SKM-1 treated with dmso at 0.1 percent for 144 hours (cell line): ENCODE measurements at regions not wholly inside any gene's neighbourhood (a gene's known extent, or its start where the extent isn't known, plus 50 kb on each side); places are given as distances from the start of the nearest gene placed in this dataset.

Experiments
- DNase-seq: peaks from one replicate; lab custom pipeline; 2025; ENCODE audit not compliant: unreplicated experiment; lab: John Stamatoyannopoulos, UW

DNA sequence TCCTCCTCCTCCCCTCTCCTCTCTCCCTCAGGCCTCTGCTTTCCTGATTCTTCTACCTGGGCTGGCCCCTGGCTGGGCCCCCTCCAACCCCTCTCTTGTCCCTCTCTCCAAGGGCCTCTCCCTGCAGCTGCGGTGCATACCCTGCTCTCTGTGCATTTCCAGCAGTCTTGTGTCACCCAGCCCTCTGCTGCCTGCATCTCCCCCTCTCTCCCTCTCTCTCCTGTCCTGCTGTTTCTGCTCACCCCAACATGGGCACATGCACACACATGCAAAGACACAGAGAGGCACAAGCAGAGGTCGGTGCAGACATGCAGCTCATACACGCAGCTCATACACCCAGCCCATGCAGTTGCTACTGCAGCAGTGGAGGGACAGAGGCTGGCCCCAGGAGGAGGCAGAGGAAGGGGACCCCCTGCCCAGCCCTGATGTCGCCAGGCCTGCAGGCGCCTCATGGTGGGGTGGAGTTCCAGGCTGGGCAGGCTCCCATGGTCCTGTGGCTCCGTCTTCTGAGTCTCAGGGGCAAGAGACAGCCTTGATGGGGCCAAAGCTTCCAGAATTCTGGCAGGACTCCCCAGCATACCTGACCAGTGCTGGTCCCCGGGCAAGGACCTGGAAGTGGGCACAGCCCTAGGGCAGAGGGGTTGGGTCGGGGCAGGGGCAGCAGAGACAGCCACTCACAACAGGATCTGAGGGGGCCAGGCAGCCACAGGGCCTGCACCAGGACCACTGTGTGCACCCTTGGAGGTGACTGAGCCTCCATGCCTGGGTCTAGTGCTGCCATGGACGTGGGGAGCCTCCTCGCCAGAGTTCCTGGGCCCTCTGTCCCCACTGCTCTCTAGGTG is 216.9 kb downstream of the C9orf50 start:
- DNase-seq = no peak

DNA sequence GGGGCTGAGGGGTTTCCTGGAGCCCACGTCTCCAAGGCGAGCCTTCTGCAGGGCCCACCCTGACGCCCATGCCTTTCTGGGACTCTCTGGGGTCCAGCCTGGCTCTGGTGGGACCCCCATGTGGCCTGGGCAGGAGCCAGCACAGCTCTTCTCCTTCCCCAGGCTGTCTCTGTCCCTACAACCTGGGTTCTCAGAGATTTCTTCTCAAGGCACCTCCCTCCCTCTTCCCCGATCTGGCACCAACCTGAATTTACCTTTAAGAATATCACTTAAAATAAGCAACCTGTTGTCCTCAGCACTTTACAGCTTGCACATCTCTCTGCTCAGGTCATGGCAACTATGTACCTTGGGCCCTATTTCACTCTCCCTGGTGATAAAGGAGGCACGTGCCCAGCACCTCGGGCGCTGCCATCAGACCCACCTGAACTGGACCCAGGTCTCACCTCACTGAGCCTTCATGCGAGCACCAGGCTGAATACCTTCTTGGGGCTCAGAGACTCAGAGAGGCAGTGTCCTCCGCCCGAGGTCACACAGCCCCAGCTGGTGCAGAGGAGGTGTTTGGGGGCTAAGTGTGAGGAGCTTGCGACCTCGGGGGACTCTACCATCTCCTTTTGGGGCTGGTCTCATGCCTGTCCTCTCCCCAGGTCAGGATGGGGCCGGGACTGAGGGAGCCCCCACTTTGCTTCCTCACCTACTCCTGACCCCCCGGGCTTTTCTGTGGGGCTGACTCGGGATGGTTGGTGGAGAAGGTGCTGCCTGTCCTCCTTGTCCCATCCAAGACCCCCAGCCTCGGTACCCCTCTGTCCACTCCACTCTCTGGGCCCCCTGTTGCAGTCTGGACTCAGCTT is 217.7 kb downstream of the C9orf50 start:
- DNase-seq = no peak

DNA sequence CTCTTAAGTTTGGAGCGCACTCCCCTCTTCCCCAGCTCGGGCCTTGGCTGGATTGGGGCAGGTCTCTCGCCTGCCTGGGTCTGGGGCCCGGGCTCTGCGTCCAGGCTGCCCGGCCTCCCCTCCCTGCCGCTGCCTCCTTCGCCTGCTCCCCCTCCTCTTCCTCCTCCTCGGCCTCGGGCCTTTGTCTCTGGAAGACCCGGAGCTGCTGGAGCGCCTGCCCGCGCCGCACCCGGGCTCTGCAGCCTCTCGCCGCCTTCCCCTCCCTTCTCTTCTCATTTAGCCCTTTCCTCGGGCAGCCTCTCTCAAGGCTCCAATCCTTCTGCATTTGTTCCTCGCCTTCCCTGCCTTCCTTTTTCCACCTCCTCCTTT is 218.5 kb downstream of the C9orf50 start:
- DNase-seq = no peak

DNA sequence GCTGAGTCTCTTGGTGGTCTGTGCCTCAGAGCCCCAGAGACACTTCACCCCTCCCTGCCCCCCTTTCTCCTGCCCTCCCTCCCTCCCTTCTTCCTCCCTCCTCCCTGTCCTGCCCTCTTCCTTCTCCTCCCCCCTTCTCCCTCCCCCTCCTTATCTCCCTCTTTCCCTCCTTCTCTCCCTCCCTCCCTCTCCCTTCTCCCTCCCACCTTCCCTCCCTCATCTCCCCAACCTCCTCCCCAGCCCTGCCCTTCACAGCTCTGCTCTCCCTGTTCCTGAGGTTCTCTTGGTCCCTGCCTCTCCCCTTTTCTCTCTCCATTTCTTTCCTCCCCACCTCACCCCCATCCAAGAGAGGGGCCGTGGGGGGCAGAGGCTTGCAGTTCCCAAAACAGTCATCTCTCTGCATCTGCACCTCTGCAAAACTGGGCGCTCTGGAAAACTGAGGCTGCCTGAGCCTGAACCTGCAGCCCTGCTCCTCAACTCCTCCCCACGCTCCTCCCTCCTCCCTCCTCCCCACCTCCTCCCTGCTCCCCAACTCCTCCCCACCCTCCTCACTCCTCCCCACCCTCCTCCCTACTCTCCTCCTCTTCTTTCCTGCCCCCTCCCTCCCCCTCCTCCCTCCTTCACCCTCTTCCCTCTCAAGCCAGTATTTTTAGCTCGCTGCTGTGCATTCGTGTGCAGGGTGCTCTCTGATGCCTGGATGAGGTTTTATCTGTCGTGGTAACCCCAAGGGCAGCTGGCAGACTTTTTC is 219.1 kb downstream of the C9orf50 start:
- no peak for DNase-seq

DNA sequence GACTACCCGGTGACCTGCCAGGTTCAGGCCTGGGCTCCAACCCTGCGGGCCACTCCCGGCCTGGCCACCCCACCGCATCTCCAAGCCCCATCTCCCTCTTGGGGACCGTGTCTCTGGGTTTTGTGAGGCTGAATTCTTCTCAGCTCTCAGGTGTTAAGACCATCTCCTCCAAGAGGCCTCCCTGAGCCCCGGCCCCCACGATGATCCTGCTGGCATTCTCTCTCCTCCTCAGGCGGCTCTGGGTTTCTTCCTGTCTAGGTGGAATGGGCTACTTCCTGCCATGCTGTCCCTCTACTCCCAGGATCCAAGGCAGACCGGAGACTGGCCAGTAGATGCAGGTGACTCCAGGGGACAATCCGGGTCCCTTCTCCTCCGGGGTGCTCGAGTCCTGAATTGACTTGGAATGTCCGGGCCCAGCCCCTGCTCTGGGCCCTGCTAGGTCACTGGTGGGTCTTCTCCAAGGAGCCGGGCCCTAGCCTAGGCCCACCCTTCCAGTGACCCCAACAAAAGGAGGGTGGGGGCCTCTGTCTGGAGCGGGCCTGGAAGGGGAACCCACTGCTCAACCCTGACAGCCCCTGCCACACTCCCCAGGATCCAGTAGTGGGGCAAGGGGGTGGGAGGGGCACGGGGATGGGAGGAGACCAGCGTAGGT is 219.8 kb downstream of the C9orf50 start:
- DNase-seq = no peak

DNA sequence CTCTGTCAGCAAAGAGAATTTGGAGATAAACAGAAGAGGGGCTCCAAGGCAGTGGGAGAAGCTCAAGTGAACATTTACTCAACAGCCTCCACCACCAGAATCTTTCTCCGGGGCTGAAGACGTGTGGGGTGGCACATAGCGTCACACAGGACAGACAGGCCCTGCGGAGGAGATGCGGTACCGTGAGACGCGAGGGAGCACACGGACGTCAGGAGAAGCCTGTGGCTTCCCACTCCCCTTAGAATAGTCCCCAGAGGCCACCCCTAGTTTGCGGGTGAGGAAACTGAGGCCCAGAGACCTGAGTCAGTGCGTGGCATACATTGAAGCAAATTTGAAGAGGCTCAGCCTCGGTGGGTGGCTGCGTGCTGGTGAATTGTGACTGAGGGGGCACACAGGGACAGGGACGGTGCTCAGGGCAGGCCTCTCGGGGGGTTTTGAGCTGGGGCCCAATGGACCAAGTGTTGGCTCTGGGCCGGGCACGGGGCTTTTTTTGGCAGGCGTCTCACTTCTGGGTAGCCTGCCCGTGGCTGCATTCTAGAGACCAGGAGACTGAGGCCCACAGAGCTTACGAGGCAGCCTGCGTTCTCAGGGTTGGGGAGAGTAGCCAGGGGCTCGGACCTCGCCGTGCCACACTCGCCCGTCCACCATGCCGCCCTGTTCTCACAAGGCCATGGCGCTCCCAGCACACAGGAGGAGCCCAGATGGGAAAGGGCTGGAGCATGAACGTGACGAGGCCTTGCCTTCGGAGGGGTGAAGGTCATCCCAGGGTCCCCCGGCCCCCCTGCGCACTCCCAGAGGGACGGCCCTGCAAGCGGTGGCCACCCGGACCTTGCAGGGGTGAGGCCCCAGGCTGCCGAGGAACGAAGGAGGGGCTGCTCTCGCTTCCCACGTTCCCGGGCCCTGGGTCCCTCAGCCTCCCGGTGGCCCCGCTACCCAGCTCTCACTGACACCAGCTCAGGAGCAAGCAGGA is 220.6 kb downstream of the C9orf50 start:
- DNase-seq = no peak

DNA sequence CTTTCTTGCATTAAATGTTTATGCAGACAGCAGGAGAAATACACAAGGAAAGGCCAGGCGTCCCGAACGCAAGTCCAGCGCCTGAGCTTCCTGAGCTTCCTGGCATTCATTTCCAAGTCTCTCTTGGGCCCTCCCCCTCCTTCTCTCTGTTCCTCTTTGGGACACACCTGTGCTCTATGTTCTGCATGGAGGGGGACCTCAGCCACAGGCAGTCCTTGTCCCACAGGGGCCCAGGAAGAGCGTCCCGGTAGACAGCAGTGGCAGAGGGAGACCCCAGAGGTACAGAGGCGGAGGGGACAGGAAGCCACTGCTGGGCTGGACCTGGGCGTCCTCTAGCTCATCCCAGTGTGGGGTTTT is 221.3 kb downstream of the C9orf50 start:
- no peak for DNase-seq

DNA sequence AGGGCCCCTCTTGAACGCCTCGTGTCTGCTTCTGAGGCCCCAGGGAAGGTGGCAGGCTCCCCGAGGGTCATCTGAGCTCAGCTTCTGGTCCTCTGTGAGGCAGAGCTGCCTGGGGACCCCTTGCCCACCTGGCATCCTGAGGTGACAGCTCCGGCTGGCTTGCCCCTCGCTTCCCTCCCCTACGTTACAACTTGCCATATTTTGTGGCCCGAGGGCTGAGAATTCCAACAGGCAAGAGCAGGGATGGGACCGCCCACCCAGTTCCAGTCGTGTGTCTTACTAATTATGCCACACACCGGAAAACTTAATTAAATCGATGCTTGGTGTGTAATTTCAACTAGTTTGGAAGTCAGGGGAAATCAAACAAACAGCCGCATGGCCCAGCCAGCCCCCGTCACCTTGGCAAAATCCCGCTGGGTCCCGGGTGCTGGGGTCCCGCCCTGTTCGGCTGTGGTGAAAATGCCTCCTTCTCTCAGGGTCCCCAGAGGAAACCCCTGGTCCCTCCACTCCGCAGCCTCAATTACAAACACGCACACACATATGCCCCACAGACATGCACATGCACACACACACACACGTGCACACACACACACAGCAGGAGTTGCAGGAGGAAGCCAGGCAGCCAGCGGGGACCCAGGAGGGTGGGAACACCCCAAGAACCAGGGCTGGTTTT is 221.0 kb upstream of the IER5L start:
- no peak for DNase-seq

DNA sequence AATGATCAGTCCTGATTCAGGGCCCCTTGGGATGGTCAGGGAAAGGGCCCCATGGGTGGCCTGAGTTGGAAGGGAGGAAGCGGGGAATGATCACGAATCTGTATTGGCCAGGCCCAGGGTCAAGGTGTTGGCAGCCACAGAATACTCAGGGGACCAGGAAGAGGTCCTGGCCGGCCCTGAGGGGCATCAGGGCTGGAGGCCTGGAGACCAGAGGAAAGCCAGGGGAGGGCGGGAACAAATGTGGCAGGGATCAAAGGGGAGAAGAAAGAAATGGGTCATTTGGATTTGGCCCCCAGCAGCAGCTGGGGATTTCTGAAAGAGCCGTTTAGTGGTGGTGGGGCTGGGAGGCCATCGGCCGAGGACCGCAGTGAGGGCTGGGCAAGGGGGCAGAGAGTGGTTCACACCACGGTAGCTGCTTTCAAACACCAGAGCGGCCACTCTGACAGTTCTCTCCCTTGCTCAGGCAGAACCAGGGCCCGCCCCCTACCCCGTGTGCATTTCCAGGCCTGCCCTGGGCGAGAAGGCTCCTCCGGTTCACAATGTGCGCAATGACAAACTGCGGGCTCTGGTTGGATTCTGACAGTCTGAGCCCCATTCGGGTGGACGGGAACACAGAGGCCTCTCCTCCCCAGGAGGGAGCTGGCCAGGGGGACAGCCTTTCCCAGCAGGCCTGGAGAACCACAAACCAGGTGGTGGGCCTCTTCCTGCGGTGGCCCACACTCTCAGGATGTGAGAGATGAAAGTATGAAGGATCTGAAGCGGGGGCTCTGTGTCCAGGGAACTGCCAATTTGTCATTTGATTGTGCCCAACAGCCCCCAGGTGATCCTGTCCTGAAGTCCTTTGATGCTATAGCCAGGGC is 220.3 kb upstream of the IER5L start:
- no peak for DNase-seq

DNA sequence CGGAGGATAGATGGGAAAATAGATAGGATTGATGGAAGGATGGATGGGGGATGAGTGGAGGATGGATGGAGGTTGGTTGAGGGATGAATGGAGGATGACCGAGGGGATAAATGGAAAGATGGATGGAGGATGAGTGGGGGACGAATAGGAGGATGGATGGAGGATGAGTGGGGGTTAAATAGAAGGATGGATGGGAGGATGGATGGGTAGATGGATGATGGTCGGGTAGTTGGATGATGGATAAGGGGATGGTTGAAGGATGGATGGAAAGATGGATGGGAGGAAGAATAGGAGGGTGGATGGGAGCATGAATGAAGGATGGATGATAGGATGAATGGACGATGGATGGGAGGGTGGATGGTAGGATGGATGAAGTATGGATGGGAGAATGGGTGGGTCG is 219.3 kb upstream of the IER5L start:
- DNase-seq = no peak

DNA sequence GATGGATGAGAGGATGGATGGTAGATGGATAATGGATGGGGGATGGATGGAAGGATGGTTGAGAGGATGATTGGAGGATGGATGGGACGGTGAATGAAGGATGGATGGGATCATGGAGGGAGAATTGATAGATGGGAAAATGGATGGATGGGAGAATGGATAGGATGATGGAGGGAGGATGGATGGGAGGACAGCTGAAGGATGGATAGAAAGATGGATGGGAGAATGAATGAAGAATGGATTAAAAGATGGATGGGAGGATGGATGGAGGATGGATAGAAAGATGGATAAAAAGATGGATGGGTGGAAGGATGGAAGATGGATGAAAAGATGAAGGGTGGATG is 218.3 kb upstream of the IER5L start:
- no peak for DNase-seq

DNA sequence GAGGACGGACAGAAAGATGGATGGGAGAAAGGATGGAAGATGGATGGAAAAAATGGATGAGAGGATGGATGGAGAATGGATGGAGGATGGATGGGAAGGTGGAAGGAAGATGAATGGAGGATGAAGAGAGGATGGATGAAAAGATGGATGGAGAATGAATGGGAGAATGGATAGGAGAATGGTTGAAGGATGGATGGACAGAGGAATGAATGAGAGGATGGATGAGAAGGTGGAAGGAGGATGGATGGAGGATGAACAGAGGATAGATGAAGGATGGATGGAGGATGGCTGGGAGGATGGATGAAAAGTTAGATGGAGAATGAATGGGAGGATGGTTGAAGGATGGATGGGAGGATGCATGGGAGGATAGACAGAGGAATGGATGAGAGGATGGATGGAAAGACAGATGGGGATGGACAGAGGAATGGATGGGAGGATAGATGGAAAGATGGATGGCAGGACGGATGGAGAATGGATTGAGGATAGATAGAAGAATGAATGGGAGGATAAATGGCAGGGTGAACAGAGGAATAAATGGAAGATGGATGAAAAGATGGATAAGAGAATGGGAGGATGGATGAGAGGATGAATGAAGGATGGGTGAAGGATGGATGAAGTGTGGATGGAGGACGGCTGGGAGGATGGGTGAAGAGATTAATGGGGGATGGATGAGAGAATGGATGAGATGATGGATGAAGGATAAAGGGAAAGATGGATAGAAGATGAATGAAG is 217.7 kb upstream of the IER5L start:
- no peak for DNase-seq

DNA sequence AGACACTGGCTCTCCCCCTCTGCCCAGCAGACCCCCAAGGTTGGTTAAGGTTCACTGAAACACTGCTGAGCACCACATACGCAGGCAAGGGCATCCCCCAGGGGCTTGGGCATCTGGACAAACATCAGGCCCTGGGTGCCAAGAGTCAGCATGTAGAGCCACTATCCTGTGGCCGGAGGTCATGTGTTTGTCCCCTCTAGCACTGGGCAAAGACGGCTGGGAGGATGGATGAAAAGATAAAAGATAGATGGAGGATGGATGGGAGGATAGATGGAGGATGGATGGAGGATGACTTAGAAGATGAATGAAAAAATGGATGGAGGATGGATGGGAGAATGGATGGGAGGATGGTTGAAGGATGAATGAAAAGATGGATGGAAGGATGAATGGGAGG is 216.8 kb upstream of the IER5L start:
- no peak for DNase-seq

DNA sequence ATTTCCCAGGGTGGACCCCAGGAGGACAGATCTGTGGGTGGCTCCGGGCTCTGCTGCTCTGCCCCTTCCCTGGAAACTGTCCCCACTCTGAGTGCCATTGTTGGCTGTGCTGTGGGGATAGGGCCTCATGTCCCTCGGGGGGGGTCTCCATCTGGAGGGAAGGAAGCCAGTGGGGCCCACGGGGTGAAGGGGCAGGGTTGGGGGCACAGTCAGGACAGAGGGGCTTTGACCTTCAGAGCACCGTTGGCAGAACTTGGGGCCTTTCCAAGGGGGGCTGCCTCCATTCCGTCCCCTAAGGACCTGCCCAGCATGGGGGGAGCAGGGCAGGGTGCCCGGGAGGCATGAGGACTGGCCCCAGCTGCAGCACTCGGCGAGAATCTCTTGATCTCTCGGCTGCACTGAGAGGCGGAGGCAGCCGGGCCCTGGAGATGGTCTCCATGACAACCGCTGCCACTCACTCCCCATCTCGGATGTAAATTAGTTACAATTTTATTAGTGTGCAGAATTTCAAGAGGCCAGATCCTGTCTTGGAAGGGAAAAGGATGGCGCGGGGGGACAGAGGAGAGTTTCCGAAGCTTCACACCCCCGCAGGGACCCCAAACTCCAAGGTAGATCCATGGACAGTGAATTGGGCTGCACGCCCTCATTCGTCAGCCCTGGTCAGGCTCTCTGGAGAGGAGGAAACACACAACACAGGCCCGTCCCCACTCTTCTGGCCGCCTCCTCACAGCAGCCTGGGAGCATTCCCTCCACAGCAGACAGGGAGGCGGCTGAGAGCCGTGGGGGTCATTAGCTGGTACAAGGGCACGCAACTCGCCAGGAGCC is 216.2 kb upstream of the IER5L start:
- no peak for DNase-seq

DNA sequence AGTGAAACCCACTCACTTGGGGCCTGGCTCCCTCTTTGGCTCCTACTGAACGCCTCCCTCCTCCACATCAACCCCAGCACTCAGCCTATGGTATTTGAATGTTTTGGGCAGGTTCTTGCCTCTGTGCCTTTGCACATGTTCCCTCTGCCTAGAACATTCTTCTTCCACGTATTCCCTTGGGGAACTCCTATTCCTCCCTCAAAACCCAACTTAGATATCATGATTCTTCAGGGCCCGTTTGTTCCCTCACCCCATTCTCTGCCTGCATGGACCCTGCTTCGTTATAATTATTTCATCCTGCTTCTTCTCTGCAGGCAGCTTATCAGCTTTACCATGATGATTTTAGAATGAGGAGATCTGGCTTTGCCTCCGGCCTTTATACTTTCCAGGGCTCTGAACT is 215.0 kb upstream of the IER5L start:
- no peak for DNase-seq

DNA sequence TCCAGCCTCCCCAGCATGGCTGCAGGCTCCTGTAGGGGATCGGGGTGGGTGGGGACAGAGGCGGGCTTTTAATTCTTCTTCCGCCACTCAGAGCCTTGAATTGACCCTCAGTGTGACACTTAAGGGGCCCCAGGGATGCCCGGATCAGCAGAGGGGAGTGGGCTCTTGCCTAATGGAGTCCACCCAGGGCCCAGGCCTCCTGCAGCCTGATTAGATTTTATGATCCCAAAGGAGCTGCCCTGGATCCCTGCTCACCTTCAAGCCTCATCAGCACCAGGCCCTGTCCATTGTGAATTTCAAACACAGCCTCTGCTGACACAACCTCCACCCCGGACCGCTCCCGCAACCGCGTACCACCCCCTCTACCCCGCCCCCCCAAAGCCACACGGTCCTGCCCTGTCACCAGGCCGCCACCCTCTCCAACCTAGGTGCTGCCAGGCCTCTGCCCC is 214.1 kb upstream of the IER5L start:
- no peak for DNase-seq

DNA sequence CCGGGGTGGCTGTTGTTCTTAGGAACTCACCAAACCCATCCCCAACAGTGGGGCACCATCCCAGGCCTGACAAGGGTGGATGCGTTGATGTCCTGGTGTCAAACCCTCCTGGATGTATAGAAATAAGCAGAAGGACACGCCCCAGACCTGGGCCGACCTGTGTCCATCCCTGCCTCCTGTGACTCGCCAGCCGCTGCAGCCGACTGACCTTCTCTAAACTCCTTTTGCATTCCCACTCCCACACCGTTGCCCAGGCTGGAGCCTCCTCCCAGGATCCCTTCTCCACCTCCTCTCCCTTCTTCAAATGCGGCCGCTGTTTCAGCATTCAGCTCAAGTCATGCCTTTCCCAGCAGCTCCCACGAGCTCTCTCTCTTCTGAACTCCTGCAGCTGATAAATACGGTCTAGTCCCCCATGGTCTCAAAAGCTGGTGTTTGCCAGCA is 213.2 kb upstream of the IER5L start:
- DNase-seq = no peak
